Pancreas (tissue), 10 donors: ENCODE measurements at regions not wholly inside any gene's neighbourhood (a gene's known extent, or its start where the extent isn't known, plus 50 kb on each side); places are given as distances from the start of the nearest gene placed in this dataset.

ENCODE experiments used
- ATAC-seq, 4 donors: fragments of 200-7000 bp; cut with Tn5 transposase; one replicate each; pipeline versions ENCODE4 v1.8.0 to v1.9.1; 2020; ENCODE audit warnings: mild to moderate bottlenecking in 4 of 4, moderate library complexity in 4 of 4
- DNase-seq, 6 donors: peaks; one replicate each; pipeline ENCODE4 v3.0.0-alpha.2; 2020
- FAIRE-seq: peaks from 2 replicates; lab custom pipeline; 2012; peaks lifted over from hg19 to GRCh38; lab: Jason Lieb, UNC
- H3K27ac ChIP-seq, 4 donors: fragments of 200-600 bp; sonication (generic); 1 replicate in 3 of 4; 2 replicates in 1 of 4; pipeline versions ENCODE4 v1.5.0 to v1.8.0; 2020
- H3K27me3 ChIP-seq, 4 donors: fragments of 200-600 bp; one replicate each; pipeline ENCODE4 v1.8.0; 2021
- H3K36me3 ChIP-seq, 3 donors: fragments of 200-600 bp; sonication (generic) in 1 of 3; one replicate each; pipeline versions ENCODE4 v1.5.0 to v1.8.0; 2020 to 2021
- H3K4me1 ChIP-seq, 3 donors: fragments of 200-600 bp; one replicate each; pipeline ENCODE4 v1.8.0; 2021
- H3K4me3 ChIP-seq, 4 donors: fragments of 200-600 bp; sonication (generic) in 2 of 4; one replicate each; pipeline versions ENCODE4 v1.5.0 to v1.8.0; 2020 to 2021
- H3K9me3 ChIP-seq, 4 donors: fragments of 200-600 bp; one replicate each; pipeline ENCODE4 v1.8.0; 2021
- WGBS, 2 donors: extraction: QIAGEN DNeasy Blood & Tissue Kit; methylation state at CpG; one replicate each; pipeline ENCODE4 v1.1.7; 2013; 5-methylcytosine and 5-hydroxymethylcytosine counted together
- intact Hi-C, 3 donors: fragments of 100-400 bp; cut with DNase I; formaldehyde crosslinking; loops; one replicate each; pipeline versions ENCODE4 v1.11.1 to v1.14.2; 2022
- TF ChIP-seq, protein P1 (sequence below), 4 donors: fragments of 200-600 bp; sonication (generic) in 3 of 4; IDR thresholded peaks; one replicate each; pipeline versions ENCODE4 v1.5.0 to v1.8.0; 2021; ENCODE audit warnings: antibody characterized with exemption in 4 of 4
- donor health status: healthy with polysubstance abuse.
- donor health status: DM: no; HTN: no; CAD: no; lungs with moderate emphysema.
- donor health status: DM: no; HTN: no; CAD: no.
- donor health status: control.
- donor health status: control.
- donor health status: Bipolar disorder and iron deficiency.
- donor health status: DM: yes; HTN: yes; CAD: no.
- donor health status: DM: no; HTN: no; CAD: no.
- donor health status: DM: no; HTN: no; CAD: no.
- donor health status: DM: yes; HTN: yes; CAD: no.

DNA sequence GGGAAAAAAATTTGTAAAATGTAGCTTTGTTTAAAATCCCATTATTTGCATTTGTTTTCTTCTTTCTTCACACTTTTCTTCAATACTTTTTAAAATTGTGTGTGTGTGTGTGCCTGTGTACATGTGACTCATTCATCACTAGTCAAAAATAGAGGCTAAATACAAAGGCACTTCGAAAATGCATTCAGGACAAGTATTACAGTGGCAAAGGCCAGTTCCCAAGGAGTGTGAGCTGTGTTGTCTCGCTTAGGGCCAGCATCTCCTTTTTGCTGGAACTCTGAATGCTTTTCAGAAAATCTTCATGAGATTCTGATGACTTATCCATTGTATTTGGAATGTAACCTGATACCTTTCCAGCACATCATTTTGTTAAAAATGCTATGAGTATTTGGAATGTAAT, 288.5 kb upstream of the CNR1 start:
- no peak for FAIRE-seq

DNA sequence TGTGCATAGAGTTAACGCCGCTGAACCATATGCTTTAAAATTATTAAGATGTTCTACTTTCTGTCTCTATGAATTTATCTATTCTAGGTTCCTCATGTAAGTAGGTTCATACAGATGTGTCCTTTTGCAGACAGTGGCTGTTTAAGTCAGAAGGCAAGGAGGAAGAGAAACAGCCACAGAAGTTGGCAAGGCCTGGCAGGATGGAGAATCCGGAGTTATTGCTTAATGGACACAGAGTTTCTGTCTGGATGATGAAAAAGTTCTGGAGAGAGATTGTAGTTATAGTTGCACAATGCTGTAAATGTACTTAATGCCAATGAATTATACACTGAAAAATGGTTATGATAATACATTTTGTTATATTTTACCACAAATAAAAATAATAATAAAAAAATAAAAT, 283.6 kb upstream of the CNR1 start:
- Histone ChIP-seq H3K27ac (no peak overlapping the region), H3K36me3 (no peaks in the 10 kb centered on the region), H3K4me3 (no peak overlapping the region), H3K4me1 (no peaks in the 10 kb centered on the region), H3K9me3 (no peaks in the 10 kb centered on the region), H3K27me3 (no peaks in the 10 kb centered on the region)
- ATAC-seq: no peak
- no peak for FAIRE-seq
- WGBS, 2 donors: 87 to 91% methylated on average over 3 of the region's 3 CpGs
- intact Hi-C loops: no loop called here
- TF ChIP-seq, protein P1, sequence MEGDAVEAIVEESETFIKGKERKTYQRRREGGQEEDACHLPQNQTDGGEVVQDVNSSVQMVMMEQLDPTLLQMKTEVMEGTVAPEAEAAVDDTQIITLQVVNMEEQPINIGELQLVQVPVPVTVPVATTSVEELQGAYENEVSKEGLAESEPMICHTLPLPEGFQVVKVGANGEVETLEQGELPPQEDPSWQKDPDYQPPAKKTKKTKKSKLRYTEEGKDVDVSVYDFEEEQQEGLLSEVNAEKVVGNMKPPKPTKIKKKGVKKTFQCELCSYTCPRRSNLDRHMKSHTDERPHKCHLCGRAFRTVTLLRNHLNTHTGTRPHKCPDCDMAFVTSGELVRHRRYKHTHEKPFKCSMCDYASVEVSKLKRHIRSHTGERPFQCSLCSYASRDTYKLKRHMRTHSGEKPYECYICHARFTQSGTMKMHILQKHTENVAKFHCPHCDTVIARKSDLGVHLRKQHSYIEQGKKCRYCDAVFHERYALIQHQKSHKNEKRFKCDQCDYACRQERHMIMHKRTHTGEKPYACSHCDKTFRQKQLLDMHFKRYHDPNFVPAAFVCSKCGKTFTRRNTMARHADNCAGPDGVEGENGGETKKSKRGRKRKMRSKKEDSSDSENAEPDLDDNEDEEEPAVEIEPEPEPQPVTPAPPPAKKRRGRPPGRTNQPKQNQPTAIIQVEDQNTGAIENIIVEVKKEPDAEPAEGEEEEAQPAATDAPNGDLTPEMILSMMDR (IDR thresholded peaks at IDR 0.05): no peak
- DNase-seq: no peak

More for the DNA sequence above, 288.5 kb upstream of the CNR1 start:
- ATAC-seq (no peak), DNase-seq (no peak)
- H3K27ac ChIP-seq: no peak overlapping the region
- no peaks in the 10 kb centered on the region for H3K27me3 ChIP-seq
- TF ChIP-seq, protein P1 (IDR thresholded peaks at IDR 0.05): no peak
- no peaks in the 10 kb centered on the region for H3K4me1 ChIP-seq
- intact Hi-C loops: no loop called here
- no peaks in the 10 kb centered on the region for H3K36me3 ChIP-seq
- WGBS, 2 donors: 37 to 46% methylated on average over 2 of the region's 2 CpGs
- no peak overlapping the region for H3K4me3 ChIP-seq
- H3K9me3 ChIP-seq: no peaks in the 10 kb centered on the region

DNA sequence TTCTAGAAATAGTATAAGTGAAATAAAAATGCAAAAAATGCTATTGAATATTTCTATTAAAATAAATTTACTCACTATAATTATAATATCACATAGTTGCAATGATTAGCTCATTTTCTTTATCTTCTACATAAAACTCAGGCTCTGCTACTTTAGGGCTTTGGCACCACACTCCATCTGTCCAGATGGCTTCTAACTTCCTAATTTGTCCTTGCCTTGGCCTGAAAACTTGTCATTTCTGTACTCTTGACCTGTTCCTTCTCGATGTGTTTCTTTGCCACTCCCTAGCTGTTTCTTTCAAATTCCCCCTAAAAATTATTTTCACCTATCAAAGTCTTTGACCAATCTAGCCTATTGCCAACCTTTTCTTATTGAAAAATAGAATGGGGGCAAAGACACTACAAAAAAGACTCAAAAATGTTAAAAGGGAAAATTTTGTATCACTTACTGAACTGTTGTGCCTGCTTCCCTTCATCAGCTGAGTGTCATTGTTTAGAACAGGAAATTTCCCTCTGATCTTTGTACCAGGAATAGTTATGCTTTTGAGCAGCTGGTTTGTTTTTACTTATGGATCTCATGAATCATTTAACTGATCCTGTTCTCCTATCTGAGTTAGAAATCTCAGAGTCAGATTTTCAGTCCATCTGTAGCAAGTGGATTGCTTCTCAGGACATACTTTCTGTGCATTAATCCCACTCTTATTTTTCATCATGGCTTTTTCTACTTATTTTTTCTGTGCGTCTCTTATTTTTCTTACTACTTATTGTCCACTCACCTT, 279.2 kb upstream of the CNR1 start:
- H3K27ac ChIP-seq: no peak overlapping the region
- H3K4me3 ChIP-seq: no peak overlapping the region
- H3K9me3 ChIP-seq: no peaks in the 10 kb centered on the region
- ATAC-seq (no peak), FAIRE-seq (no peak), DNase-seq (no peak)
- no peaks in the 10 kb centered on the region for H3K27me3 ChIP-seq
- H3K4me1 ChIP-seq: no peaks in the 10 kb centered on the region
- intact Hi-C loops: no loop called here
- WGBS, 2 donors: 48 to 59% methylated on average over 2 of the region's 2 CpGs
- TF ChIP-seq, protein P1 (IDR thresholded peaks at IDR 0.05): no peak
- H3K36me3 ChIP-seq: no peaks in the 10 kb centered on the region

DNA sequence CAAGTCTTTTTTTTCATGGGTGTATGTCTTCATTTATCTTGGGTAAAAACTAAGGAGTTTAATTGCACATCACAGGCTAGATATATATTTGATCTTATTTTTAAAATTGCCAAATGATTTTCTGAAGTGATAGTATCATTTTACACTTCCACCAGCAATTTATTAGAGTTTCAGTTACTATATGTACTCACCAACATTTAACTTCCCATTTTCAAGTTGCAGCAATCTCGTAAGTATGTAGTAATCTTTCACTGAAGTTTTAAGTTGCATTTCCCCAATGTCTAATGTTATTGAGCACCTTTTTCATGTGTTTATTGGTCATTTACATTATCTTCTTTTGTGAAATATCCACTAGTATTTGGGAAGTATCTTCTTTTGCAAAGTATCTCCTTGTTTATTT, 277.4 kb upstream of the CNR1 start:
- Histone ChIP-seq H3K9me3 (no peaks in the 10 kb centered on the region), H3K4me1 (no peaks in the 10 kb centered on the region), H3K27me3 (no peaks in the 10 kb centered on the region), H3K27ac (no peak overlapping the region), H3K4me3 (no peak overlapping the region), H3K36me3 (no peaks in the 10 kb centered on the region)
- intact Hi-C loops: no loop called here
- ATAC-seq: no peak
- FAIRE-seq: no peak
- WGBS, 2 donors: 44 to 63% methylated on average over 1 of the region's 1 CpG
- TF ChIP-seq, protein P1 (IDR thresholded peaks at IDR 0.05): no peak
- no peak for DNase-seq

DNA sequence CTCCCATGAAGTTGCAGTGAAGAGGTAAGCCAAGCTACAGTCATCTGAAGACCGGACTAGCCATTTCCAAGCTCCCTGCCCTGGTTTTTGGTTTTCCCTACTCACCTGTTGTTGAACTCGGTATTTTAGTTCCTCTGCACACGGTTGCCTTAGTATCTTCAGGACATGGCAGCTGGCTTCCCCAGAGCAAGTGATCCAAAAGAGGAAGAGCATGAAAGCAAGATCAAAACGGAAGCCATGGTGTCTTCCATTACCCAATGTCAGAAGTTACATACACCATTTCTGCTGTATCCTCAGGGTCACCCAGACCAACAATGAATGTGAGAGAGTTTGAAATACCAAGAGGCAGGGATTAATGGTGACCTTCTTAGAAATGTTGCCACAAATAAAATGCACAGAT, 276.6 kb upstream of the CNR1 start:
- Histone ChIP-seq H3K9me3 (no peaks in the 10 kb centered on the region), H3K4me1 (no peaks in the 10 kb centered on the region), H3K27me3 (no peaks in the 10 kb centered on the region), H3K27ac (no peak overlapping the region), H3K36me3 (no peaks in the 10 kb centered on the region), H3K4me3 (no peak overlapping the region)
- DNase-seq (no peak), ATAC-seq (no peak), FAIRE-seq (no peak)
- 53 to 70% methylated on average over 4 of the region's 4 CpGs for WGBS, 2 donors
- intact Hi-C loops: no loop called here
- TF ChIP-seq, protein P1 (IDR thresholded peaks at IDR 0.05): no peak
